Keratinocyte (primary cell): ENCODE measurements at regions not wholly inside any gene's neighbourhood (a gene's known extent, or its start where the extent isn't known, plus 50 kb on each side); places are given as distances from the start of the nearest gene placed in this dataset.

Experiments
- DNase-seq: peaks from one replicate; pipeline ENCODE4 v3.0.0-alpha.2; 2011; ENCODE audit warnings: low read depth, missing footprints, low spot score
- FAIRE-seq: peaks from 2 replicates; lab custom pipeline; 2011; peaks lifted over from hg19 to GRCh38; lab: Jason Lieb, UNC
- H2AFZ ChIP-seq: 2 replicates; pipeline ENCODE4 v1.6.0; 2012; ENCODE audit warnings: low read length, control low read depth, inconsistent platforms; ENCODE audit not compliant: control insufficient read depth
- H3K27ac ChIP-seq: 2 replicates; pipeline ENCODE4 v1.5.1; 2011; ENCODE audit warnings: low read length; ENCODE audit not compliant: control insufficient read depth, insufficient read depth
- H3K27me3 ChIP-seq: 3 replicates; pipeline ENCODE4 v1.6.0; 2011; ENCODE audit warnings: low read length; ENCODE audit not compliant: control insufficient read depth, insufficient read depth; ENCODE audit errors: extremely low read depth
- H3K36me3 ChIP-seq, 2 experiments: 2 replicates in 1 of 2; 3 replicates in 1 of 2; pipeline ENCODE4 v1.5.1; 2011; ENCODE audit warnings: low read length in 2 of 2, mild to moderate bottlenecking in 1 of 2; ENCODE audit not compliant: control insufficient read depth in 2 of 2, insufficient read depth in 2 of 2; ENCODE audit errors: extremely low read depth in 1 of 2
- H3K4me1 ChIP-seq: 3 replicates; pipeline ENCODE4 v1.5.1; 2011; ENCODE audit warnings: low read length; ENCODE audit not compliant: control insufficient read depth, insufficient read depth; ENCODE audit errors: extremely low read depth
- H3K4me2 ChIP-seq: 3 replicates; pipeline ENCODE4 v1.6.0; 2011; ENCODE audit warnings: low read depth, low read length; ENCODE audit not compliant: control insufficient read depth, insufficient read depth; ENCODE audit errors: extremely low read depth
- H3K4me3 ChIP-seq, 3 experiments: fragments of 200-600 bp in 1 of 3; sonication (generic) in 1 of 3; 2 replicates in 2 of 3; 3 replicates in 1 of 3; pipeline ENCODE4 v1.5.1; 2011 to 2016; ENCODE audit warnings: low read length in 3 of 3, mild to moderate bottlenecking in 3 of 3, control low read depth in 2 of 3, inconsistent platforms in 1 of 3, low read depth in 1 of 3, mixed read lengths in 1 of 3, mixed run types in 1 of 3, moderate library complexity in 1 of 3; ENCODE audit not compliant: control insufficient read depth in 2 of 3, insufficient read depth in 2 of 3; ENCODE audit errors: extremely low read depth in 1 of 3
- H3K79me2 ChIP-seq: 2 replicates; pipeline ENCODE4 v1.6.0; 2012; ENCODE audit warnings: low read length; ENCODE audit not compliant: control insufficient read depth, insufficient read depth
- H3K9ac ChIP-seq: 3 replicates; pipeline ENCODE4 v1.6.0; 2011; ENCODE audit warnings: low read length; ENCODE audit not compliant: control insufficient read depth, insufficient read depth; ENCODE audit errors: extremely low read depth
- H3K9me1 ChIP-seq: 3 replicates; pipeline ENCODE4 v1.6.0; 2011; ENCODE audit warnings: low read length; ENCODE audit not compliant: control insufficient read depth, insufficient read depth; ENCODE audit errors: extremely low read depth
- H3K9me3 ChIP-seq: 2 replicates; pipeline ENCODE4 v1.5.1; 2012; ENCODE audit warnings: low read depth, low read length; ENCODE audit not compliant: control insufficient read depth
- H4K20me1 ChIP-seq: 3 replicates; pipeline ENCODE4 v1.6.0; 2011; ENCODE audit warnings: low read length; ENCODE audit not compliant: control insufficient read depth, insufficient read depth; ENCODE audit errors: extremely low read depth
- CTCF ChIP-seq, 3 experiments: IDR thresholded peaks in 1 of 3; conservative IDR thresholded peaks in 1 of 3; optimal IDR thresholded peaks in 1 of 3; 2 replicates in 2 of 3; 3 replicates in 1 of 3; pipeline versions ENCODE3 to v1.5.1; 2011; ENCODE audit warnings: low read length in 3 of 3, mild to moderate bottlenecking in 3 of 3, moderate library complexity in 2 of 3, control low read depth in 1 of 3, inconsistent platforms in 1 of 3; ENCODE audit not compliant: insufficient read depth in 2 of 3; ENCODE audit errors: extremely low read depth in 1 of 3
- EZH2 ChIP-seq: IDR thresholded peaks from one replicate; pipeline ENCODE4 v1.6.1; 2012; ENCODE audit warnings: inconsistent platforms, mild to moderate bottlenecking, low read length, moderate library complexity
- dilution Hi-C: fragments of 300-500 bp; cut with MboI; formaldehyde crosslinking; loops from one replicate; pipeline ENCODE4 v1.7.0; 2020; ENCODE audit warnings: low sequenced_read_pairs; ENCODE audit not compliant: extremely low pct_ligation_motif_present

DNA sequence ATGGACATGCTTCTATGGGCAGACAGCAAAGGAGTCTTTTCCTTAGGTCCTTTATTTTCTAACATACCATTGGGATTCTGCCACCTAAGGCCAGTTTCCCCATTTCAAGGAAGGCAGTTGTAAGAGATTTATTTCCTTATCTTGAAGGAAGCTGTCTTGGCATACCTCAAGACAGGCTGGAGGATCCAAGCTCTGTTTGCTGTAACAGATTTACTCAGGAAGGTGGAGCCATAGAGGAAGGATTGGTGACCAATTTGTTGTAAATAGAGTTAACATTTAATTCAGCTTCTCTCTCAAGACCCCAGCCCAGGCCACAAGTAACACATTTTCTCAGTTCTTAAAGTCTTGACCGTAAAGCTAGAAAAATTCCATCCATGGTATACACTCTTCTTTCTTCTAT, 131.6 kb upstream of the TENM3 start:
- TF ChIP-seq CTCF (optimal IDR thresholded peaks at IDR 0.05 in 1 of 3, IDR thresholded peaks at IDR 0.05 in 1 of 3, conservative IDR thresholded peaks at IDR 0.05 in 1 of 3; ENCODE audit: extremely low read depth in 1 of 3, insufficient read depth in 2 of 3, low read length in 3 of 3) (no peak), EZH2 (no peak)
- H3K4me1 ChIP-seq = no peaks in the 10 kb centered on the region
- H3K4me2 ChIP-seq = no peak overlapping the region
- H3K9me1 ChIP-seq = no peaks in the 10 kb centered on the region
- H4K20me1 ChIP-seq = no peaks in the 10 kb centered on the region
- dilution Hi-C loops = no loop called here
- H3K27me3 ChIP-seq = no peaks in the 10 kb centered on the region
- H3K27ac ChIP-seq = no peak overlapping the region
- H3K4me3 ChIP-seq = no peak overlapping the region
- DNase-seq (no peak), FAIRE-seq (no peak)
- no peaks in the 10 kb centered on the region for H3K79me2 ChIP-seq
- H3K9ac ChIP-seq = no peak overlapping the region
- H2AFZ ChIP-seq = no peak overlapping the region
- no peaks in the 10 kb centered on the region for H3K36me3 ChIP-seq
- H3K9me3 ChIP-seq = no peaks in the 10 kb centered on the region

- Histone ChIP-seq H3K9me1 (no peaks in the 10 kb centered on the region), H2AFZ (no peak overlapping the region), H3K9me3 (no peaks in the 10 kb centered on the region), H3K36me3 (no peaks in the 10 kb centered on the region), H3K27me3 (no peaks in the 10 kb centered on the region), H3K27ac (no peak overlapping the region), H3K79me2 (no peaks in the 10 kb centered on the region), H3K9ac (no peak overlapping the region), H3K4me3 (no peak overlapping the region), H3K4me1 (no peaks in the 10 kb centered on the region), H4K20me1 (no peaks in the 10 kb centered on the region), H3K4me2 (no peak overlapping the region)
- DNase-seq (no peak), FAIRE-seq (no peak)
- dilution Hi-C loops = no loop called here
- TF ChIP-seq CTCF (optimal IDR thresholded peaks at IDR 0.05 in 1 of 3, IDR thresholded peaks at IDR 0.05 in 1 of 3, conservative IDR thresholded peaks at IDR 0.05 in 1 of 3; ENCODE audit: extremely low read depth in 1 of 3, insufficient read depth in 2 of 3, low read length in 3 of 3) (no peak), EZH2 (no peak)
Measured at GRCh38 chr4:182113779-182114178, 129.4 kb upstream of the TENM3 start.
